ENCODE measurements at regions not wholly inside any gene's neighbourhood (a gene's known extent, or its start where the extent isn't known, plus 50 kb on each side); places are given as distances from the start of the nearest gene placed in this dataset.

GRCh38 chr20:61135968-61136367 is 116.1 kb upstream of the CDH4 start:
- TF ChIP-seq CTCF (IDR thresholded peaks at IDR 0.05) (no peak), POLR2A (IDR thresholded peaks at IDR 0.05) (no peak)

Measured in lower leg skin (tissue), 3 donors.